GM23338 (cell line): ENCODE measurements at regions not wholly inside any gene's neighbourhood (a gene's known extent, or its start where the extent isn't known, plus 50 kb on each side); places are given as distances from the start of the nearest gene placed in this dataset.

Experiments
- ATAC-seq: fragments of 200-7000 bp; cut with Tn5 transposase; 3 replicates; pipeline ENCODE4 v1.9.1; 2020
- DNase-seq: peaks from one replicate; pipeline ENCODE4 v3.0.0-alpha.2; 2015; ENCODE audit warnings: low spot score
- H2AFZ ChIP-seq: fragments of 200-600 bp; sonication (generic); 2 replicates; pipeline ENCODE4 v1.8.0; 2016; ENCODE audit warnings: antibody characterized with exemption, mild to moderate bottlenecking, moderate library complexity
- H3F3A ChIP-seq: fragments of 200-600 bp; sonication (generic); replicated peaks from 2 replicates; pipeline ENCODE4 v1.8.0; 2017; ENCODE audit warnings: antibody characterized with exemption, mixed run types, low read depth
- H3K27ac ChIP-seq: fragments of 200-600 bp; sonication (generic); 2 replicates; pipeline ENCODE4 v1.6.1; 2016; ENCODE audit warnings: low read depth
- H3K27me3 ChIP-seq: fragments of 200-600 bp; sonication (generic); 2 replicates; pipeline ENCODE4 v1.8.0; 2016; ENCODE audit warnings: mild to moderate bottlenecking, mixed run types, moderate library complexity; ENCODE audit not compliant: insufficient read depth
- H3K36me3 ChIP-seq: fragments of 200-600 bp; sonication (generic); 2 replicates; pipeline ENCODE4 v1.8.0; 2016; ENCODE audit warnings: mild to moderate bottlenecking; ENCODE audit not compliant: insufficient read depth
- H3K4me1 ChIP-seq: fragments of 200-600 bp; sonication (generic); 2 replicates; pipeline ENCODE4 v1.8.0; 2016; ENCODE audit warnings: mild to moderate bottlenecking, moderate library complexity; ENCODE audit not compliant: insufficient read depth
- H3K4me2 ChIP-seq: fragments of 200-600 bp; sonication (generic); 2 replicates; pipeline ENCODE4 v1.7.1; 2017; ENCODE audit warnings: mixed run types
- H3K4me3 ChIP-seq: fragments of 200-600 bp; sonication (generic); 2 replicates; pipeline ENCODE4 v1.6.1; 2016; ENCODE audit warnings: mixed run types
- H3K79me2 ChIP-seq: fragments of 200-600 bp; sonication (generic); replicated peaks from 2 replicates; pipeline ENCODE4 v1.8.0; 2017; ENCODE audit warnings: mild to moderate bottlenecking; ENCODE audit not compliant: insufficient read depth
- H3K9me2 ChIP-seq: fragments of 200-600 bp; sonication (generic); 2 replicates; pipeline ENCODE4 v1.8.0; 2017; ENCODE audit not compliant: insufficient read depth
- H4K20me1 ChIP-seq: fragments of 200-600 bp; sonication (generic); replicated peaks from 2 replicates; pipeline ENCODE4 v1.8.0; 2017; ENCODE audit warnings: mild to moderate bottlenecking; ENCODE audit not compliant: insufficient read depth
- H3K27ac Mint-ChIP-seq: 2 replicates; pipeline ENCODE4 v1.8.0; 2020; ENCODE audit warnings: inconsistent platforms, mild to moderate bottlenecking, moderate library complexity, mixed read lengths
- H3K27me3 Mint-ChIP-seq: 3 replicates; pipeline ENCODE4 v1.8.0; 2022; ENCODE audit warnings: low read depth, mild to moderate bottlenecking, moderate library complexity, mixed read lengths, inconsistent platforms; ENCODE audit not compliant: insufficient read depth, poor library complexity
- H3K36me3 Mint-ChIP-seq: 3 replicates; pipeline ENCODE4 v1.8.0; 2021; ENCODE audit warnings: low read depth, mild to moderate bottlenecking, inconsistent platforms, moderate library complexity, mixed read lengths
- H3K4me1 Mint-ChIP-seq: 3 replicates; pipeline ENCODE4 v1.8.0; 2020; ENCODE audit warnings: mild to moderate bottlenecking, inconsistent platforms, mixed read lengths
- H3K4me3 Mint-ChIP-seq: 3 replicates; pipeline ENCODE4 v1.8.0; 2021; ENCODE audit warnings: moderate library complexity, mild to moderate bottlenecking, inconsistent platforms, mixed read lengths
- H3K9me3 Mint-ChIP-seq: 3 replicates; pipeline ENCODE4 v1.8.0; 2020; ENCODE audit warnings: moderate library complexity, mild to moderate bottlenecking, inconsistent platforms, mixed read lengths
- EZH2 ChIP-seq: fragments of 200-600 bp; sonication (generic); IDR thresholded peaks from one replicate; pipeline ENCODE4 v1.8.0; 2017; ENCODE audit warnings: antibody characterized with exemption, mild to moderate bottlenecking, low read depth; ENCODE audit not compliant: unreplicated experiment
- EZH2phosphoT487 ChIP-seq: fragments of 200-600 bp; sonication (generic); IDR thresholded peaks from one replicate; pipeline ENCODE4 v1.8.1; 2018; ENCODE audit warnings: antibody characterized with exemption; ENCODE audit not compliant: unreplicated experiment
- JUNB ChIP-seq: IDR thresholded peaks from one replicate; pipeline ENCODE4 v1.6.1; 2016; ENCODE audit warnings: antibody characterized with exemption; ENCODE audit not compliant: unreplicated experiment
- NANOG ChIP-seq: IDR thresholded peaks from 2 replicates; pipeline ENCODE4 v1.6.1; 2016; ENCODE audit warnings: antibody characterized with exemption, borderline replicate concordance
- POLR2AphosphoS5 ChIP-seq: IDR thresholded peaks from 2 replicates; pipeline ENCODE4 v1.6.1; 2016; ENCODE audit warnings: antibody characterized with exemption, low read depth
- REST ChIP-seq: IDR thresholded peaks from one replicate; pipeline ENCODE4 v1.6.1; 2018; ENCODE audit warnings: antibody characterized with exemption; ENCODE audit not compliant: unreplicated experiment
- STAT1 ChIP-seq: IDR thresholded peaks from one replicate; pipeline ENCODE4 v1.6.1; 2016; ENCODE audit warnings: antibody characterized with exemption; ENCODE audit not compliant: unreplicated experiment
- ZNF114 ChIP-seq: fragments of 250-450 bp; sonication (Bioruptor Pico); IDR thresholded peaks from 2 replicates; pipeline ENCODE4 v1.5.0; 2020; ENCODE audit warnings: mild to moderate bottlenecking, moderate library complexity
- ZNF331 ChIP-seq: fragments of 250-450 bp; sonication (Bioruptor Pico); IDR thresholded peaks from 2 replicates; pipeline ENCODE4 v1.5.0; 2020; ENCODE audit warnings: low read depth, mild to moderate bottlenecking, moderate library complexity
- TF ChIP-seq, protein P1 (sequence below): IDR thresholded peaks from 2 replicates; pipeline ENCODE4 v1.6.1; 2016; ENCODE audit warnings: antibody characterized with exemption
- TF ChIP-seq, protein P2 (sequence below): fragments of 250-450 bp; sonication (Bioruptor Pico); IDR thresholded peaks from 2 replicates; pipeline ENCODE4 v1.5.0; 2020; ENCODE audit warnings: mild to moderate bottlenecking, moderate library complexity

- TF ChIP-seq, protein P1, sequence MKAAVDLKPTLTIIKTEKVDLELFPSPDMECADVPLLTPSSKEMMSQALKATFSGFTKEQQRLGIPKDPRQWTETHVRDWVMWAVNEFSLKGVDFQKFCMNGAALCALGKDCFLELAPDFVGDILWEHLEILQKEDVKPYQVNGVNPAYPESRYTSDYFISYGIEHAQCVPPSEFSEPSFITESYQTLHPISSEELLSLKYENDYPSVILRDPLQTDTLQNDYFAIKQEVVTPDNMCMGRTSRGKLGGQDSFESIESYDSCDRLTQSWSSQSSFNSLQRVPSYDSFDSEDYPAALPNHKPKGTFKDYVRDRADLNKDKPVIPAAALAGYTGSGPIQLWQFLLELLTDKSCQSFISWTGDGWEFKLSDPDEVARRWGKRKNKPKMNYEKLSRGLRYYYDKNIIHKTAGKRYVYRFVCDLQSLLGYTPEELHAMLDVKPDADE: no peak
- TF ChIP-seq EZH2phosphoT487 (no peak), EZH2 (no peak), JUNB (no peak), POLR2AphosphoS5 (no peak), NANOG (no peak), ZNF114 (CRISPR knock-in tag) (no peak), REST (no peak)
Measured at GRCh38 chr18:64800151-64800550, 651.3 kb upstream of the LINC00305 start (continued).

GRCh38 chr18:64799376-64799775 lies 650.5 kb upstream of the LINC00305 start:
- ATAC-seq (no peak), DNase-seq (no peak)
- H4K20me1 ChIP-seq: no peaks in the 10 kb centered on the region
- no peaks in the 10 kb centered on the region for H3K4me1 Mint-ChIP-seq
- no peaks in the 10 kb centered on the region for H3K79me2 ChIP-seq
- H3K36me3 Mint-ChIP-seq: no peaks in the 10 kb centered on the region
- no peak overlapping the region for H3K27ac Mint-ChIP-seq
- H3K27me3 Mint-ChIP-seq: no peaks in the 10 kb centered on the region
- no peak overlapping the region for H3K4me3 Mint-ChIP-seq
- H3K36me3 ChIP-seq: no peaks in the 10 kb centered on the region
- no peaks in the 10 kb centered on the region for H3K4me1 ChIP-seq
- no peak overlapping the region for H3K4me3 ChIP-seq
- no peaks in the 10 kb centered on the region; the same call in 1 of the 2 replicates for H3K9me2 ChIP-seq
- no peaks in the 10 kb centered on the region for H3K27me3 ChIP-seq
- no peak overlapping the region for H2AFZ ChIP-seq
- H3K4me2 ChIP-seq: no peak overlapping the region
- H3K9me3 Mint-ChIP-seq: no peaks in the 10 kb centered on the region
- H3K27ac ChIP-seq: no peak overlapping the region
- H3F3A ChIP-seq: no peaks in the 10 kb centered on the region
- TF ChIP-seq STAT1 (no peak), ZNF331 (CRISPR knock-in tag) (no peak), EZH2phosphoT487 (no peak), JUNB (no peak), ZNF114 (CRISPR knock-in tag) (no peak), REST (no peak), NANOG (no peak)
- TF ChIP-seq, protein P2, sequence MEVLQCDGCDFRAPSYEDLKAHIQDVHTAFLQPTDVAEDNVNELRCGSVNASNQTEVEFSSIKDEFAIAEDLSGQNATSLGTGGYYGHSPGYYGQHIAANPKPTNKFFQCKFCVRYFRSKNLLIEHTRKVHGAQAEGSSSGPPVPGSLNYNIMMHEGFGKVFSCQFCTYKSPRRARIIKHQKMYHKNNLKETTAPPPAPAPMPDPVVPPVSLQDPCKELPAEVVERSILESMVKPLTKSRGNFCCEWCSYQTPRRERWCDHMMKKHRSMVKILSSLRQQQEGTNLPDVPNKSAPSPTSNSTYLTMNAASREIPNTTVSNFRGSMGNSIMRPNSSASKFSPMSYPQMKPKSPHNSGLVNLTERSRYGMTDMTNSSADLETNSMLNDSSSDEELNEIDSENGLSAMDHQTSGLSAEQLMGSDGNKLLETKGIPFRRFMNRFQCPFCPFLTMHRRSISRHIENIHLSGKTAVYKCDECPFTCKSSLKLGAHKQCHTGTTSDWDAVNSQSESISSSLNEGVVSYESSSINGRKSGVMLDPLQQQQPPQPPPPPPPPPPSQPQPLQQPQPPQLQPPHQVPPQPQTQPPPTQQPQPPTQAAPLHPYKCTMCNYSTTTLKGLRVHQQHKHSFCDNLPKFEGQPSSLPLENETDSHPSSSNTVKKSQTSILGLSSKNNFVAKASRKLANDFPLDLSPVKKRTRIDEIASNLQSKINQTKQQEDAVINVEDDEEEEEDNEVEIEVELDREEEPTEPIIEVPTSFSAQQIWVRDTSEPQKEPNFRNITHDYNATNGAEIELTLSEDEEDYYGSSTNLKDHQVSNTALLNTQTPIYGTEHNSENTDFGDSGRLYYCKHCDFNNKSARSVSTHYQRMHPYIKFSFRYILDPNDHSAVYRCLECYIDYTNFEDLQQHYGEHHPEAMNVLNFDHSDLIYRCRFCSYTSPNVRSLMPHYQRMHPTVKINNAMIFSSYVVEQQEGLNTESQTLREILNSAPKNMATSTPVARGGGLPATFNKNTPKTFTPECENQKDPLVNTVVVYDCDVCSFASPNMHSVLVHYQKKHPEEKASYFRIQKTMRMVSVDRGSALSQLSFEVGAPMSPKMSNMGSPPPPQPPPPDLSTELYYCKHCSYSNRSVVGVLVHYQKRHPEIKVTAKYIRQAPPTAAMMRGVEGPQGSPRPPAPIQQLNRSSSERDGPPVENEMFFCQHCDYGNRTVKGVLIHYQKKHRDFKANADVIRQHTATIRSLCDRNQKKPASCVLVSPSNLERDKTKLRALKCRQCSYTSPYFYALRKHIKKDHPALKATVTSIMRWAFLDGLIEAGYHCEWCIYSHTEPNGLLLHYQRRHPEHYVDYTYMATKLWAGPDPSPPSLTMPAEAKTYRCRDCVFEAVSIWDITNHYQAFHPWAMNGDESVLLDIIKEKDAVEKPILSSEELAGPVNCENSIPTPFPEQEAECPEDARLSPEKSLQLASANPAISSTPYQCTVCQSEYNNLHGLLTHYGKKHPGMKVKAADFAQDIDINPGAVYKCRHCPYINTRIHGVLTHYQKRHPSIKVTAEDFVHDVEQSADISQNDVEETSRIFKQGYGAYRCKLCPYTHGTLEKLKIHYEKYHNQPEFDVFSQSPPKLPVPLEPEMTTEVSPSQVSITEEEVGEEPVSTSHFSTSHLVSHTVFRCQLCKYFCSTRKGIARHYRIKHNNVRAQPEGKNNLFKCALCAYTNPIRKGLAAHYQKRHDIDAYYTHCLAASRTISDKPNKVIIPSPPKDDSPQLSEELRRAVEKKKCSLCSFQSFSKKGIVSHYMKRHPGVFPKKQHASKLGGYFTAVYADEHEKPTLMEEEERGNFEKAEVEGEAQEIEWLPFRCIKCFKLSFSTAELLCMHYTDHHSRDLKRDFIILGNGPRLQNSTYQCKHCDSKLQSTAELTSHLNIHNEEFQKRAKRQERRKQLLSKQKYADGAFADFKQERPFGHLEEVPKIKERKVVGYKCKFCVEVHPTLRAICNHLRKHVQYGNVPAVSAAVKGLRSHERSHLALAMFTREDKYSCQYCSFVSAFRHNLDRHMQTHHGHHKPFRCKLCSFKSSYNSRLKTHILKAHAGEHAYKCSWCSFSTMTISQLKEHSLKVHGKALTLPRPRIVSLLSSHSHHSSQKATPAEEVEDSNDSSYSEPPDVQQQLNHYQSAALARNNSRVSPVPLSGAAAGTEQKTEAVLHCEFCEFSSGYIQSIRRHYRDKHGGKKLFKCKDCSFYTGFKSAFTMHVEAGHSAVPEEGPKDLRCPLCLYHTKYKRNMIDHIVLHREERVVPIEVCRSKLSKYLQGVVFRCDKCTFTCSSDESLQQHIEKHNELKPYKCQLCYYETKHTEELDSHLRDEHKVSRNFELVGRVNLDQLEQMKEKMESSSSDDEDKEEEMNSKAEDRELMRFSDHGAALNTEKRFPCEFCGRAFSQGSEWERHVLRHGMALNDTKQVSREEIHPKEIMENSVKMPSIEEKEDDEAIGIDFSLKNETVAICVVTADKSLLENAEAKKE (CRISPR knock-in tag): no peak
